NCI-H748 (cell line): ENCODE measurements at regions not wholly inside any gene's neighbourhood (a gene's known extent, or its start where the extent isn't known, plus 50 kb on each side); places are given as distances from the start of the nearest gene placed in this dataset.
"Not testable (repeated sequence)": the region's sequence is repeated elsewhere in the genome, so short reads cannot be mapped to it uniquely, and the experiment has no call there.

Source experiments
- DNase-seq: peaks from one replicate; lab custom pipeline; 2025; ENCODE audit not compliant: unreplicated experiment; lab: John Stamatoyannopoulos, UW

GRCh38 chr6:117761610-117762009, 86.3 kb downstream of the NUS1 start:
- DNase-seq: no peak

- DNase-seq: no peak
These were observed 96.1 kb downstream of the NUS1 start for GRCh38 chr6:117771403-117771802.

GRCh38 chr6:117776441-117776840, 101.2 kb downstream of the NUS1 start:
- no peak for DNase-seq

- DNase-seq: no peak
These were observed 106.3 kb downstream of the NUS1 start for GRCh38 chr6:117781550-117781949.

GRCh38 chr6:117783279-117783678, 108.0 kb downstream of the NUS1 start:
- no peak for DNase-seq

- DNase-seq: no peak
These were observed 115.7 kb downstream of the NUS1 start for GRCh38 chr6:117791012-117791411.

- DNase-seq: no peak
These were observed 111.8 kb upstream of the SLC35F1 start for GRCh38 chr6:117795234-117795633.

GRCh38 chr6:117798819-117799218, 108.2 kb upstream of the SLC35F1 start:
- not testable (repeated sequence) for DNase-seq

- DNase-seq: no peak
These were observed 96.8 kb upstream of the SLC35F1 start for GRCh38 chr6:117810269-117810668.

GRCh38 chr6:117817499-117817898, 89.6 kb upstream of the SLC35F1 start:
- no peak for DNase-seq

- no peak for DNase-seq
These were observed 89.1 kb upstream of the SLC35F1 start for GRCh38 chr6:117817992-117818391.

- no peak for DNase-seq
These were observed 88.6 kb upstream of the SLC35F1 start for GRCh38 chr6:117818449-117818848.

- peak; percentile 24 for DNase-seq
These were observed 77.3 kb upstream of the SLC35F1 start for GRCh38 chr6:117829594-117830319.

- DNase-seq: no peak
These were observed 69.8 kb upstream of the SLC35F1 start for GRCh38 chr6:117837261-117837660.

GRCh38 chr6:117840541-117840983, 66.5 kb upstream of the SLC35F1 start:
- peak; percentile 56 for DNase-seq

GRCh38 chr6:117847912-117848311, 59.2 kb upstream of the SLC35F1 start:
- DNase-seq: no peak

GRCh38 chr6:117849087-117849486, 58.0 kb upstream of the SLC35F1 start:
- DNase-seq: no peak
